22Rv1 (cell line): ENCODE measurements at regions not wholly inside any gene's neighbourhood (a gene's known extent, or its start where the extent isn't known, plus 50 kb on each side); places are given as distances from the start of the nearest gene placed in this dataset.
"Not testable (repeated sequence)": the region's sequence is repeated elsewhere in the genome, so short reads cannot be mapped to it uniquely, and the experiment has no call there.

ENCODE experiments used
- H3K27ac ChIP-seq: fragments of 450-650 bp; 2 replicates; pipeline ENCODE4 v1.5.1; 2017
- CTCF ChIP-seq: fragments of 450-650 bp; IDR thresholded peaks from 2 replicates; pipeline ENCODE4 v1.5.1; 2017; ENCODE audit warnings: mild to moderate bottlenecking
- ZFX ChIP-seq: fragments of 450-650 bp; IDR thresholded peaks from 2 replicates; pipeline ENCODE4 v1.6.1; 2017; ENCODE audit warnings: antibody characterized with exemption, borderline replicate concordance

- no peak for TF ChIP-seq CTCF
- no peak for TF ChIP-seq ZFX
- no peak overlapping the region for H3K27ac ChIP-seq
Measured at GRCh38 chrY:8004196-8004595, 1092.6 kb upstream of the AMELY start.

GRCh38 chrY:7996726-7997125 is 1085.2 kb upstream of the AMELY start:
- no peak for TF ChIP-seq ZFX
- TF ChIP-seq CTCF = no peak
- H3K27ac ChIP-seq = no peak overlapping the region

GRCh38 chrY:7994781-7995180 is 1083.2 kb upstream of the AMELY start:
- H3K27ac ChIP-seq = not testable (repeated sequence)

GRCh38 chrY:7979770-7980169 is 1068.2 kb upstream of the AMELY start:
- H3K27ac ChIP-seq = no peak overlapping the region
- no peak for TF ChIP-seq ZFX
- TF ChIP-seq CTCF = no peak

GRCh38 chrY:7977301-7977700 is 1065.7 kb upstream of the AMELY start:
- H3K27ac ChIP-seq = no peak overlapping the region
- TF ChIP-seq CTCF (no peak), ZFX (no peak)

- no peak overlapping the region for H3K27ac ChIP-seq
- TF ChIP-seq ZFX (no peak), CTCF (no peak)
Measured at GRCh38 chrY:7968293-7968692, 1056.7 kb upstream of the AMELY start.

- TF ChIP-seq ZFX = no peak
- no peak overlapping the region for H3K27ac ChIP-seq
Measured at GRCh38 chrY:7966916-7967315, 1055.4 kb upstream of the AMELY start.

GRCh38 chrY:7963393-7963792 is 1051.8 kb upstream of the AMELY start:
- TF ChIP-seq ZFX (no peak), CTCF (no peak)
- H3K27ac ChIP-seq = no peak overlapping the region

GRCh38 chrY:7962350-7962749 is 1050.8 kb upstream of the AMELY start:
- H3K27ac ChIP-seq = no peak overlapping the region
- TF ChIP-seq CTCF = no peak
- no peak for TF ChIP-seq ZFX
